Naive thymus-derived CD4-positive, alpha-beta T cell (primary cell): ENCODE measurements at regions not wholly inside any gene's neighbourhood (a gene's known extent, or its start where the extent isn't known, plus 50 kb on each side); places are given as distances from the start of the nearest gene placed in this dataset.

ENCODE experiments used
- ATAC-seq: fragments of 150-1000 bp; cut with Tn5 transposase; 2 replicates; pipeline ENCODE4 v1.10.0; 2021; ENCODE audit warnings: mild to moderate bottlenecking, moderate library complexity
- CTCF ChIA-PET: fragments of 350-600 bp; sonication (Branson Sonifier 250); formaldehyde crosslinking; loops from one replicate; lab custom pipeline; 2021; ENCODE audit warnings: antibody characterized with exemption; lab: Charles Lee
- POLR2A ChIA-PET: fragments of 350-600 bp; sonication (Branson Sonifier 250); formaldehyde crosslinking; loops from one replicate; lab custom pipeline; 2021; ENCODE audit warnings: antibody characterized with exemption, inconsistent platforms; lab: Charles Lee
- DNase-seq, 9 donors: peaks; one replicate each; pipeline versions ENCODE4 v3.0.0 to v3.0.0-alpha.2; 2020 to 2022; ENCODE audit warnings: mixed read lengths in 1 of 9
- H3K27ac ChIP-seq: one replicate; pipeline ENCODE4 v1.7.0; 2013; ENCODE audit warnings: mild to moderate bottlenecking, low read depth, low read length, moderate library complexity
- H3K27me3 ChIP-seq, 2 donors: one replicate each; pipeline ENCODE4 v1.7.0; 2013; ENCODE audit warnings: low read length in 2 of 2, mild to moderate bottlenecking in 2 of 2, moderate library complexity in 2 of 2; ENCODE audit not compliant: control insufficient read depth in 2 of 2, insufficient read depth in 2 of 2
- H3K36me3 ChIP-seq, 3 experiments: 1 replicate in 2 of 3; 2 replicates in 1 of 3; pipeline ENCODE4 v1.7.0; 2013; ENCODE audit warnings: low read length in 3 of 3, mild to moderate bottlenecking in 3 of 3, moderate library complexity in 1 of 3; ENCODE audit not compliant: insufficient read depth in 3 of 3, control insufficient read depth in 2 of 3
- H3K4me1 ChIP-seq, 2 donors: one replicate each; pipeline ENCODE4 v1.7.0; 2013; ENCODE audit warnings: low read length in 2 of 2, mild to moderate bottlenecking in 2 of 2, moderate library complexity in 1 of 2; ENCODE audit not compliant: control insufficient read depth in 2 of 2, insufficient read depth in 2 of 2
- H3K4me3 ChIP-seq: 2 replicates; pipeline ENCODE4 v1.7.0; 2013; ENCODE audit warnings: mild to moderate bottlenecking, low read length
- H3K9me3 ChIP-seq, 3 experiments: 1 replicate in 2 of 3; 2 replicates in 1 of 3; pipeline ENCODE4 v1.7.0; 2013; ENCODE audit warnings: low read length in 3 of 3; ENCODE audit not compliant: control insufficient read depth in 2 of 3
- H3K27ac Mint-ChIP-seq, 9 donors: one replicate each; pipeline ENCODE4 v1.8.0; 2020 to 2022; ENCODE audit warnings: mixed read lengths in 9 of 9, mild to moderate bottlenecking in 8 of 9, moderate library complexity in 5 of 9, inconsistent platforms in 2 of 9
- H3K27me3 Mint-ChIP-seq, 5 donors: one replicate each; pipeline ENCODE4 v1.8.0; 2021 to 2022; ENCODE audit warnings: mixed read lengths in 5 of 5, mild to moderate bottlenecking in 1 of 5
- H3K36me3 Mint-ChIP-seq, 5 donors: one replicate each; pipeline ENCODE4 v1.8.0; 2020 to 2022; ENCODE audit warnings: mixed read lengths in 5 of 5, mild to moderate bottlenecking in 3 of 5, inconsistent platforms in 1 of 5
- H3K4me1 Mint-ChIP-seq, 7 donors: one replicate each; pipeline ENCODE4 v1.8.0; 2020 to 2022; ENCODE audit warnings: mixed read lengths in 7 of 7, mild to moderate bottlenecking in 3 of 7, inconsistent platforms in 1 of 7
- H3K4me3 Mint-ChIP-seq, 10 donors: one replicate each; pipeline ENCODE4 v1.8.0; 2020 to 2022; ENCODE audit warnings: mild to moderate bottlenecking in 10 of 10, mixed read lengths in 10 of 10, moderate library complexity in 6 of 10, inconsistent platforms in 2 of 10
- H3K9me3 Mint-ChIP-seq, 11 donors: one replicate each; pipeline ENCODE4 v1.8.0; 2020 to 2022; ENCODE audit warnings: mixed read lengths in 11 of 11, mild to moderate bottlenecking in 4 of 11, inconsistent platforms in 1 of 11, moderate library complexity in 1 of 11
- intact Hi-C, 2 donors: fragments of 100-400 bp; cut with micrococcal nuclease; formaldehyde crosslinking; loops; one replicate each; pipeline ENCODE4 v1.15.1; 2023

DNA sequence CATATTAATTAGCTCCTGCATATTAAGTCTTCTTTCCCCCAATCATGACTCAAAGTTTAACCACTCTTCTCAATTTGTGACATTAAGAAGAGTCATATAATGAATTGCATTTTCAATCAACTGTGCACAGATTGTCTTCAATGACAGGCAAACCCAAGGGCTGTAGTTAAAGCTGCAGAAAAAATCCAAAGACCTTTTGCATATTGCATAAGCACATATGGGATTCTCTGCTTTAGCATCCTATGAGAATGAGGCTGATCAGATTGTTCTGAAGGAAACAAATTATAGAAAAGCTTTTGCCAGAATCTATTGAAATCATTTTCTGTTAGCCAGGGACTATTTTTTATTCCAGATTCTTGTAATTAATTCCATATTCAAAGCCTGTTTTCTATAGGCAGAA is 112.3 kb downstream of the FAM170A start:
- Histone ChIP-seq H3K9me3 (no peaks in the 10 kb centered on the region), H3K27me3 (no peaks in the 10 kb centered on the region), H3K36me3 (no peaks in the 10 kb centered on the region), H3K4me3 (no peak overlapping the region), H3K4me1 (no peaks in the 10 kb centered on the region), H3K27ac (no peak overlapping the region)
- ChIA-PET POLR2A (no interaction called here), CTCF (no interaction called here)
- no peaks in the 10 kb centered on the region for H3K4me1 Mint-ChIP-seq
- ATAC-seq (no peak), DNase-seq (no peak)
- no peaks in the 10 kb centered on the region for H3K9me3 Mint-ChIP-seq
- intact Hi-C loops: loop anchor here in 1 of 2 donors (5.0 kb wide), 1 partner anchor 269 kb away; no protein-coding TSS in a partner anchor
- H3K27ac Mint-ChIP-seq: no peak overlapping the region
- H3K36me3 Mint-ChIP-seq: no peaks in the 10 kb centered on the region
- H3K4me3 Mint-ChIP-seq: no peak overlapping the region
- H3K27me3 Mint-ChIP-seq: peaks cover 0 to 15% (median 5%) of the 10 kb centered on the region in 5 donors

DNA sequence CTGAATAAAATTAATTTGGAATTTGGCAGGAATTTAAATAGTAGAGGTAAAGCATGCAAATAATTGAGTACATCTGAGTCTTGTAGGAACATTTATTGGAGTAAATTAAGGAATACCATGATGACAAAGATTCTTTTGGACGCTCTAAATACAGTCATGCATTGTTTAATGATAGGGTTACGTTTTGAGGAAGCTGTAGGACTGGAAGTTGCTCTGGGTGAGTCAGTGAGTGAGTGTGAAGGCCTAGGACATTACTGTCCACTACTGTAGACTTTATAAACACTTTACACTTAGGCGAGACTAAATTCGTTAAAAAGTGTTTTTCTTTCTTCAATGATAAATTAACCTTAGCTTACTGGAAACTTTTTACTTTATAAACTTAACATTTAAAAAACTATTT is 113.0 kb downstream of the FAM170A start:
- H3K4me1 ChIP-seq: no peaks in the 10 kb centered on the region
- intact Hi-C loops: loop anchor here in 1 of 2 donors (5.0 kb wide), 1 partner anchor 270 kb away; no protein-coding TSS in a partner anchor

GRCh38 chr5:119743927-119744326 is 114.6 kb downstream of the FAM170A start:
- Mint-ChIP-seq H3K4me3 (no peak overlapping the region), H3K27ac (no peak overlapping the region), H3K27me3 (peaks cover 0 to 12% (median 5%) of the 10 kb centered on the region in 5 donors), H3K36me3 (no peaks in the 10 kb centered on the region), H3K4me1 (no peaks in the 10 kb centered on the region), H3K9me3 (no peaks in the 10 kb centered on the region)
- CTCF ChIA-PET: no interaction called here
- ATAC-seq (no peak), DNase-seq (peak in 3 of 9 donors; percentile 2 to 25 (median 12))
- no peak overlapping the region for H3K4me3 ChIP-seq
- no peaks in the 10 kb centered on the region for H3K9me3 ChIP-seq
- no peaks in the 10 kb centered on the region for H3K36me3 ChIP-seq
- intact Hi-C loops: loop anchor here (1.0 to 5.0 kb wide), 3 partner anchors 272 to 756 kb away; partner anchors contain the start of gene DTWD2 (in 2 of the 2)
- no peak overlapping the region for H3K27ac ChIP-seq
- POLR2A ChIA-PET: no interaction called here
- no peaks in the 10 kb centered on the region for H3K4me1 ChIP-seq
- no peaks in the 10 kb centered on the region for H3K27me3 ChIP-seq

More for the DNA sequence above, 113.0 kb downstream of the FAM170A start:
- Mint-ChIP-seq H3K27ac (no peak overlapping the region), H3K36me3 (no peaks in the 10 kb centered on the region), H3K4me3 (no peak overlapping the region), H3K4me1 (no peaks in the 10 kb centered on the region), H3K9me3 (no peaks in the 10 kb centered on the region), H3K27me3 (peaks cover 0 to 15% (median 5%) of the 10 kb centered on the region in 5 donors)
- ChIA-PET CTCF (no interaction called here), POLR2A (no interaction called here)
- Histone ChIP-seq H3K27ac (no peak overlapping the region), H3K4me3 (no peak overlapping the region), H3K27me3 (no peaks in the 10 kb centered on the region), H3K36me3 (no peaks in the 10 kb centered on the region), H3K9me3 (no peaks in the 10 kb centered on the region)
- no peak for ATAC-seq
- DNase-seq: no peak

DNA sequence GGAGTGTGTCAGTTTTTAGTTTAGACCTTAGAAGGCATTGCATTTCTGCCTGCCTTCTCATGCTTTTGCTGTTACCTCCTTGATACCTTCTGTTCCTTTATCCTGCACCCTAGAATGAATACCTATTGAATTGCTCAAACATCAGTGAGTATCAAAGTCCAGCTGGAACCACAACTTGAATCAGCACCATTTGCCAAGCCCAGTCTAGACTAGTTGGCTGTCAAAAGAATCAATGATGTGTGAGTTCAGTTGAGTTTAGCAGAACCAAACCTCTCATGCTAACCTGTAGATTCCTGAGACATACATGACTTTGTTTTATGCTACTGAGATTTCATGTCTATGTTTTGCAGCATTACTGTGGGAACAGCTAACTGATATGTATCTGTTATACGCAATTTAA is 116.6 kb downstream of the FAM170A start:
- no peaks in the 10 kb centered on the region for H3K4me1 ChIP-seq
- ChIA-PET CTCF (no interaction called here), POLR2A (no interaction called here)
- H3K36me3 ChIP-seq: no peaks in the 10 kb centered on the region
- Mint-ChIP-seq H3K9me3 (no peaks in the 10 kb centered on the region), H3K27ac (no peak overlapping the region), H3K27me3 (peaks cover 0 to 10% (median 0%) of the 10 kb centered on the region in 5 donors), H3K36me3 (no peaks in the 10 kb centered on the region), H3K4me3 (no peak overlapping the region), H3K4me1 (no peaks in the 10 kb centered on the region)
- H3K27ac ChIP-seq: no peak overlapping the region
- intact Hi-C loops: no loop called here
- ATAC-seq: no peak
- no peak for DNase-seq
- no peaks in the 10 kb centered on the region for H3K27me3 ChIP-seq
- no peaks in the 10 kb centered on the region for H3K9me3 ChIP-seq
- no peak overlapping the region for H3K4me3 ChIP-seq

- no peaks in the 10 kb centered on the region for H3K4me1 ChIP-seq
- H3K27me3 Mint-ChIP-seq: peaks cover 0 to 10% (median 0%) of the 10 kb centered on the region in 5 donors
- no peaks in the 10 kb centered on the region for H3K36me3 Mint-ChIP-seq
- no peak overlapping the region for H3K4me3 Mint-ChIP-seq
- no peaks in the 10 kb centered on the region for H3K4me1 Mint-ChIP-seq
- H3K36me3 ChIP-seq: no peaks in the 10 kb centered on the region
- DNase-seq: no peak
- no peak overlapping the region for H3K27ac Mint-ChIP-seq
- H3K9me3 Mint-ChIP-seq: peaks cover 0 to 2% (median 0%) of the 10 kb centered on the region in 11 donors
- H3K9me3 ChIP-seq: no peaks in the 10 kb centered on the region
- H3K4me3 ChIP-seq: no peak overlapping the region
- POLR2A ChIA-PET: no interaction called here
- H3K27me3 ChIP-seq: no peaks in the 10 kb centered on the region
- H3K27ac ChIP-seq: no peak overlapping the region
- CTCF ChIA-PET: no interaction called here
- intact Hi-C loops: no loop called here
- ATAC-seq: no peak
Measured at GRCh38 chr5:119746984-119747383, 117.6 kb downstream of the FAM170A start.

- peaks cover 0 to 12% (median 5%) of the 10 kb centered on the region in 5 donors for H3K27me3 Mint-ChIP-seq
- H3K4me3 Mint-ChIP-seq: no peak overlapping the region
- H3K27ac ChIP-seq: no peak overlapping the region
- H3K9me3 ChIP-seq: no peaks in the 10 kb centered on the region
- ATAC-seq (no peak), DNase-seq (no peak)
- ChIA-PET POLR2A (no interaction called here), CTCF (no interaction called here)
- H3K4me1 ChIP-seq: no peaks in the 10 kb centered on the region
- H3K9me3 Mint-ChIP-seq: peaks cover 0 to 13% (median 0%) of the 10 kb centered on the region in 11 donors
- H3K36me3 ChIP-seq: no peaks in the 10 kb centered on the region
- intact Hi-C loops: no loop called here
- H3K4me3 ChIP-seq: no peak overlapping the region
- H3K27me3 ChIP-seq: no peaks in the 10 kb centered on the region
- H3K4me1 Mint-ChIP-seq: no peaks in the 10 kb centered on the region
- H3K27ac Mint-ChIP-seq: no peak overlapping the region
- no peaks in the 10 kb centered on the region for H3K36me3 Mint-ChIP-seq
Measured at GRCh38 chr5:119750887-119751733, 121.8 kb downstream of the FAM170A start.

- Mint-ChIP-seq H3K36me3 (no peaks in the 10 kb centered on the region), H3K9me3 (peaks cover 0 to 13% (median 0%) of the 10 kb centered on the region in 11 donors), H3K27ac (no peak overlapping the region), H3K4me1 (no peaks in the 10 kb centered on the region), H3K4me3 (no peak overlapping the region), H3K27me3 (peaks cover 0 to 13% (median 5%) of the 10 kb centered on the region in 5 donors)
- Histone ChIP-seq H3K27ac (no peak overlapping the region), H3K27me3 (no peaks in the 10 kb centered on the region), H3K36me3 (no peaks in the 10 kb centered on the region), H3K4me3 (no peak overlapping the region), H3K9me3 (no peaks in the 10 kb centered on the region), H3K4me1 (no peaks in the 10 kb centered on the region)
- POLR2A ChIA-PET: no interaction called here
- CTCF ChIA-PET: no interaction called here
- no peak for DNase-seq
- intact Hi-C loops: no loop called here
- no peak for ATAC-seq
Measured at GRCh38 chr5:119751734-119752094, 122.4 kb downstream of the FAM170A start.
